IPS-NIHi7 (cell line): ENCODE measurements at regions not wholly inside any gene's neighbourhood (a gene's known extent, or its start where the extent isn't known, plus 50 kb on each side); places are given as distances from the start of the nearest gene placed in this dataset.
"Not testable (repeated sequence)": the region's sequence is repeated elsewhere in the genome, so short reads cannot be mapped to it uniquely, and the experiment has no call there.

Experiments used
- DNase-seq: peaks from one replicate; pipeline ENCODE4 v3.0.0; 2012; ENCODE audit warnings: mixed read lengths; ENCODE audit errors: extremely low spot score

GRCh38 chr9:101991926-101992325, 253.5 kb upstream of the GRIN3A start:
- DNase-seq = no peak

- DNase-seq = no peak
Observed at GRCh38 chr9:101977614-101978210, 239.3 kb upstream of the GRIN3A start.

GRCh38 chr9:101970609-101971008, 232.2 kb upstream of the GRIN3A start:
- DNase-seq = no peak

- DNase-seq = no peak
Observed at GRCh38 chr9:101968392-101968791, 229.9 kb upstream of the GRIN3A start.

- DNase-seq = no peak
Observed at GRCh38 chr9:101966691-101967090, 228.2 kb upstream of the GRIN3A start.

DNA sequence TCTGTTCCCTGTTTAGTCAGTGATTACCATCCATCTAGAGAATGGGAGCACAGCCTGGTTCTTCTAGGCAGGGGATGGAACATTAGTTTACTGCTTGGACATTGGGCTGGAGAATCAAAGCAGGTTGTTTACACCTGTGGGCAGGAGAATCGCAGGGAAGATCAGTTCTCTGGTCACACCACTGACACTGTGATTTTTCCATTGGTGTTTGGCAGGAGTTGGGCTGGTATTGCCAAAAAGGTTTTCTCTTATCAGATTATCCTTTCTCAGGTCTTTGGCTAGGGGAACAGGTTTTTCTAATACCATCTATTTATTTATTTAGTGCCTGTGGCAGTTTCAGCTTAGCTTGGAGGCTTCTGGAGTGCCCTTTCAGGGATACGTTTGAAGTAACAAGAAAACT, 219.3 kb upstream of the GRIN3A start:
- DNase-seq = no peak

DNA sequence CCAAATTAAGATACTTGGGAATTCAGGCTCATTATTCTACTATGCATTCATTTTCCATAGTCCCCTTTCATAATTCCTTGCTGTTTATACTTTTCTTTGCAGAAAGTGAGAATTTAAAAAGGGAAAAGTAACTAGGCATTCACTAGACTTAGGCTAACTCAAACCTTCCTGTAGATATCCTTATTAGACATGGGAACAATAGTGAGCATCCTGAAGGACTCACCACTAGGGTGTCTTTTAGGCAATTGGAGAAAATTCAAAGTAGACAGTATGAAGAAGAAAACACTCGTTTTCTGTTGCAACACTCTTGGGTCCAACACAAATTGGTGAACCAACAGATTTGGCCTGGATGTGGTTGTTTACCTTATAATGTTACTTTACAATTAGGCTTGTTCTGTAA, 213.2 kb upstream of the GRIN3A start:
- no peak for DNase-seq

- no peak for DNase-seq
Observed at GRCh38 chr9:101931756-101932155, 193.3 kb upstream of the GRIN3A start.

- no peak for DNase-seq
Observed at GRCh38 chr9:101930783-101931182, 192.3 kb upstream of the GRIN3A start.

DNA sequence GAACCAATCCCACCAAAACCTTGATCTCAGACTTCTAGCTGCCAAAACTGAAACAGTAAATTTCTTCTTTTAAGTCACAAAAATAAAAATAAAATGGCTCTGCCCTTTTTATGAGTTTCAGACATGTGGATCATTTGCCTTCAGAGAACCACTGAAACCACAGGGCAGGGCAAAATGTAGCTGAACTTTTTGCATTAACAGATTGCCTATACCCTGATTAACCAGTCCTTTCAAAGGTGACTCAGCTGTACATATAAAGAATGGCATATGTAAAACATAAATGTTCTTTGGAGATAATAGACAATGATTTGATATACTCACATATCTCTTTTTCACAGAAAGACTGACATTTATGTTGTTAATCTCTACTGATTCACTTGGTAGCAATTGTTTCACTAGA, 187.1 kb upstream of the GRIN3A start:
- no peak for DNase-seq

- DNase-seq = no peak
Observed at GRCh38 chr9:101923451-101923850, 185.0 kb upstream of the GRIN3A start.

GRCh38 chr9:101916948-101917347, 178.5 kb upstream of the GRIN3A start:
- not testable (repeated sequence) for DNase-seq

DNA sequence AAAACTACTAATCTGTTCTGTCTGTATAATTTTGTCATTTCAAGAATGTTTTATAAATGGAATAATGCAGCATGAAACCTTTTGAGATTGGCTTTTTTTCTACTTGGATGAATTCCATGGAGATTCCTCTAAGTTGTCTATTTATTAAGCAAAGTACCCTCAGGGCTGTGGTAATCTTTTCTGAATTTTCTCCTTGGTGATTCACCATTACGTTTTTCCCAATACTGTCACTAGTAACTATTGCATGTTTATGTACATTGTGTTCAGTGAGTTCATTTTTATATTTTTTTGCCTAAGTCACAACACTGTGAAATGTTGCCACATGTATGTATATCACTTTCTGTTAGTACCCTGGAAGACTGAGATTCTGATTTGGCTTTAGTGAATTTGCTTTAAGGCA, 177.0 kb upstream of the GRIN3A start:
- DNase-seq = no peak

DNA sequence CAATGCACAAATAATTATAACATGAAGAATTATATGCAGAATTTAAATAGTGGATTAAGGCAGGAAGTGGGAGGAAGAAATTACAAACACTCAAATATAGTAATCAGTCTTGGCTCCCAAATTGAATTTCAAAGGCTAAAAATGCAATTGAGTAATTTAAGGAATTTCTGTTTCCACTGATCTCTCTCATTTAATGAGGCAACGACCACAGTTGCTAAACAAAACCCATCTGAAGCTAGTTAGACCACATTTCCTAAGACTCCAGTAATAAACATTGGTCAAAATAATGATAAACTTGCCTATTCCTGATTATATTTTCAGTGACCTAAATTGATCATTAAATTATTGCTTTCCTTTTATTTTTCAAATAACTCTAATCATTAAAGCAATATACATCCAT, 174.3 kb upstream of the GRIN3A start:
- DNase-seq = no peak

DNA sequence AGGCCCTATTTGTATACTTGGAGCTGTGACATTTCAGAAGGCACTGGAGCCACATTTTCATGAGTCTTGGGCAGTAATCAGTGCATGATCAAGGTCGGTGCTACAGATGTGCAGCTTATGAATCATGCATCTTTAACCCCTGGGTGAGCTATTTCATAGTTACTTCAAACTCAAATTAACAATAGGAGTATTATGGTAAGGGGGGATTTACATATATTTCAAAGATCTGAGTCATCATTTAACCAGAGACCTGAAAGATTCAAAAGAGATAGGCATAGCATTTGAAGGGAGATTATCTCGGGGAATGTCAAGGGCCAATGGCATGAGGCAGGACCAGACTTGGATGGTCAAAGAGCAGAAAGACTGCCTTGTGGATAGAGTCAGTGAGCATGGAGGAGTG, 169.0 kb upstream of the GRIN3A start:
- DNase-seq = no peak

DNA sequence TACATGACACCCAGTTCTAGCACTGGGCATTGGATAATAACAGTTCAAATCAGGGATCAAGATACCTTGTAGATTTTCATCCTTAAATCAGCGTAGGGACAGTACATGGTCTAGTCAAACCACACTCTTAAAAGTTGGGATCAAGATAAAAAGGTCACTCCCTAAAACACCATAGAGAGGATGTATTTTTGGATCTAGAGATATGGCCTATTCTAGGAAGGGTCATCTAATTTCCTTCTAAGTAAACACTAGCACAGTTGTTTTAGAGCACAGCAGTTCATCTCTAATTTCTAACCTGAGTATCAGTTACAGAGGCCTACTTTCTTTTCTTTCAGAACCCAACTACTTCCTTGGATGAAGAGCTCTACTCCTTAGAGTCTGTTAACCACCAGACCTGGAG, 166.4 kb upstream of the GRIN3A start:
- no peak for DNase-seq

DNA sequence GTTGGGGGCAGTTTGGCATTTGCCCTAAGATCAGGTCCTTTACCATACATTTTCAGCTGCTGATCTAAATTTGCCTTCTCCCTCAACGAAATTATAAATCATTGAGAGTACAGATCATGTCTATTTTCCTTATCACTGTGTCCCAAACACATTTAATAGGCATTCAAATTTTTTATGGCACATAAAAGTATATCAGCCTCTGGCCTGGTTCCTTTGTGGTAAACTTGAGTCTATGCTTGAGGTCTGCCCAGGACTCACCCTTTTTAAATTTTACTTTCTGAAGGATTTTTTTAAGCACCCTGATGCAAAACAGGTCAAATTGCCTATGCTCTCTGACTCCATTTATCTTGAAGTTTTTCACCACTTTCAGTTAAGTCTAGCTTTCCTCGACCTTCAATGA, 163.6 kb upstream of the GRIN3A start:
- DNase-seq = no peak

GRCh38 chr9:101897196-101897595, 158.7 kb upstream of the GRIN3A start:
- DNase-seq = no peak

DNA sequence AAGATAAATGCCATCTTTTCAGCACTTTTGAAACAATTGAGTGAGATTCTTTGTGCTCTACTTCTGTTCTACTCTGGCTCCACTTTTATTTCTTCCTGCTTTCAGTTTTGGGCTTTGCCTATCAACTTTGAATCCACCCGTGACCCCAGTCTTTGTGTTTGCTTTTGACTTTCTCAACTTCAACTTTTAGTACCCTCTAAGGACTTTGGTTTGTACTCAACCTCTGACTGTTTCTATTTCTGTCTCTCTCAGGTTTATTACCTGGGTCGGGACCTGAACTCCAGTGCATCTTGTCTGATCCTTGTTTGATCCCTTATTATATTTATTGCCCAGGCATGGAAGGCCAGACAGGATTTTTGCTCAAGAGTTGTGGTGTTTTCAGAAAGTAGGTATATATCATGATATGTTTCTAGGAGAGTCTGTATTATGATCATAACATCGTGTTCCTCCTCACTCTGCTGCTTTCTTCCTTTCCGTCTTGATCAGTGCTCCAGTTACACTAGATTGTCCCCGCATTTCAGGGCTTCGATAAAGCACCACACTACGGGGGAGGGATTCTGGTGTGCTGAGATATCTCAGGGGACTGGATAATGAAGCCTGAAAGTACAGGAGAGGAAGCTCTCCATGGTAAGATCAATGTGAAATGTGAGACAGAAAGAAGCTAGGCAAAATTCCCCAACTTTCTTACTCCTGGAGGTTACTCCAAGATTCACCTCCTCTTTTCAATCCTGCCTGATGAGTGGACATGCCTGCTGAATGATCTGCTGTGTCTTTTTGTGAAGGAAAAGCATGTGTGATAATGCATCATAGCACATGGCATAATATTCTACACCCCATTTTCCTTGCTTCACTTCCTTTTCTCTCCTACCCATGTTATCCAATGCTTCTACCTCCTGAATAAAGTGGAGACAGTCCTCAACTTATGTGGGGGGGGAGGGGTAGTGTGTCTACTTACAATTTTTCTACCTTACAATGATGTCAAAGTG, 155.5 kb upstream of the GRIN3A start:
- no peak for DNase-seq

GRCh38 chr9:101881508-101881907, 143.1 kb upstream of the GRIN3A start:
- no peak for DNase-seq

- no peak for DNase-seq
Observed at GRCh38 chr9:101880846-101881245, 142.4 kb upstream of the GRIN3A start.

DNA sequence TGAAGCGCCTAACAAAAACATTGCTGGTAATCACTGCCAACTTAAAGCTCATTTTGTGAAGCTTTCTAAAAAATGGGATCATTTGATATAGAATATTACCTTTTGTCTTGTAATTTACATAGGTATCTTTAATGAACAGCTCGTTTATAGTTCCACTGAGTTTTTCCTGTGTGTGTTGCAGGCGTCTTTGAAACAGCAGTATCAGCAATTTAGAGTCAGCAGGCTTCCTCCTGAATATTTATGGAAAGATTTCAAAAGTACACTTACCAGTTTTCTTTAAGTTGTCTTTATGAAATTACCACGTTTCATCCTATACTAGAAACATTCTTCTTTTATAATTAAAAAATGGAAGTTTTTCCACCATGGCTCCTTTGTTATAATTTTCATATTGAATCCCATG, 140.3 kb upstream of the GRIN3A start:
- DNase-seq = no peak

DNA sequence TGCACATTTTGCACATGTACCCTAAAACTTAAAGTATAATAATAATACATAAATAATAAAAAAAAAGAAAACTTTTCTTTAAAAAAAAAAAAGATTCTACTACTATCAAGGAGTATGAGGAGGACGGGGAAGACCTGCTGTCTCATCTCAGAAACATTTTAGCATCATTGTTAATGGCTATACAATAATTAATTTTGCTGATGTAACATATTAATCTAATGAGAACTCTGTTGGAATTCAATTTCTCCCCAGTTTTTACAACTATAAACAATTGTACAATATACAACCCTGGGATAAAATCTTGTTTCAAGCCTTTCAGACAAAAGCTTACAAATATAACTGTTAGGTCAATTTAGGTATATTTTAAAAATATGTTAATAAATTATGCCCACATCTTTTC, 139.0 kb upstream of the GRIN3A start:
- no peak for DNase-seq
